Effector memory CD4-positive, alpha-beta T cell (primary cell): ENCODE measurements at regions not wholly inside any gene's neighbourhood (a gene's known extent, or its start where the extent isn't known, plus 50 kb on each side); places are given as distances from the start of the nearest gene placed in this dataset.
"Not testable (repeated sequence)": the region's sequence is repeated elsewhere in the genome, so short reads cannot be mapped to it uniquely, and the experiment has no call there.

Experiments
- DNase-seq, 3 donors: peaks; one replicate each; pipeline ENCODE4 v3.0.0-alpha.2; 2020
- H3K27ac ChIP-seq: 2 replicates; pipeline ENCODE4 v1.7.0; 2013; ENCODE audit warnings: mild to moderate bottlenecking, low read length, moderate library complexity; ENCODE audit not compliant: insufficient read depth, poor library complexity, severe bottlenecking
- H3K27me3 ChIP-seq: replicated peaks from 2 replicates; pipeline ENCODE4 v1.7.0; 2013; ENCODE audit warnings: mild to moderate bottlenecking, low read length; ENCODE audit not compliant: insufficient read depth, control insufficient read depth, poor library complexity, severe bottlenecking
- H3K36me3 ChIP-seq: 2 replicates; pipeline ENCODE4 v1.7.0; 2013; ENCODE audit warnings: mild to moderate bottlenecking, low read length, moderate library complexity; ENCODE audit not compliant: control insufficient read depth, insufficient read depth
- H3K4me1 ChIP-seq: 2 replicates; pipeline ENCODE4 v1.7.0; 2013; ENCODE audit warnings: low read length, mild to moderate bottlenecking; ENCODE audit not compliant: control insufficient read depth, insufficient read depth, poor library complexity, severe bottlenecking
- H3K4me3 ChIP-seq: 2 replicates; pipeline ENCODE4 v1.7.0; 2013; ENCODE audit warnings: low read length, low read depth, mild to moderate bottlenecking; ENCODE audit not compliant: insufficient read depth, poor library complexity, severe bottlenecking
- H3K9me3 ChIP-seq: 2 replicates; pipeline ENCODE4 v1.7.0; 2013; ENCODE audit warnings: mild to moderate bottlenecking, low read length, moderate library complexity; ENCODE audit not compliant: control insufficient read depth

DNA sequence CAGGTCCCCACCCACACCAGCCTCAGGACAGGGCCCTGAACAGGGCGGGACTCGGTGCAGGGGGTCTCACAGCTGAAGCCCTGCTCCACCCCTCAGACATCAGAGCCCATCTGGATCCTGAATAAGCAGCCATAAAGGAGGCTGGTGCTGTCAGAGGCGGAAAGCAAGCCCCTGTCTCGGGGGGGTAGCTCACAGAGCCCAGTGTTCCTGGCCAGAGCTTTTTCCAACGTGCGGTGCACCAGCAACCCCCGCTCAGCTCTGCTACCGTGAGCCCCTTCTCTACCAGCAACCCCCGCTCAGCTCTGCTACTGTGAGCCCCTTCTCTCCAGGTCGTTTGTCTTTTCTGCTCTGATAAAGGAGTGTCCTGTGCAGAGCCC lies 136.5 kb upstream of the SFSWAP start:
- Histone ChIP-seq H3K4me3 (no peak overlapping the region), H3K27ac (no peak overlapping the region), H3K27me3 (no peaks in the 10 kb centered on the region), H3K36me3 (no peaks in the 10 kb centered on the region), H3K4me1 (no peaks in the 10 kb centered on the region), H3K9me3 (no peaks in the 10 kb centered on the region)
- no peak for DNase-seq

DNA sequence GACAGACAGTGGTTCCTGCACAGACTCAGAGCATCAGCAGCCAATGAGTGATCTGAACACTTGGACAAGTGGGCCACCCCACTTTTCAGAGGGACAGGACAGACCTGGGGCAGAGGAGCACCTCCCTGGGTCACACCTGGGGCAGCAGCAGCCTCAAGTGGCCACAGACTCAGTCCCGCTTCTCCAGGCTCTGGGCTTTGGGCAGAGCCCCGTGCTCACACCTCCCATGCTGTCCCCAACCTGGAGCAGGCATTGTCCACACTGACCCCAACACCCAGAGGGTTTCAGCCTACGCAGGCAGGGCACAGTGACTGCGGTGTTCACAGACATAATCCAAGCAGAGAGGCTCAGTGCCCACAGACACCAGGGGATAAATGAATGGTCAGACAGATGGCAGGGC lies 135.5 kb upstream of the SFSWAP start:
- H3K4me3 ChIP-seq, result no peak overlapping the region
- H3K27me3 ChIP-seq, result no peaks in the 10 kb centered on the region
- no peak for DNase-seq
- H3K4me1 ChIP-seq, result no peaks in the 10 kb centered on the region
- H3K36me3 ChIP-seq, result no peaks in the 10 kb centered on the region
- H3K27ac ChIP-seq, result no peak overlapping the region
- H3K9me3 ChIP-seq, result no peaks in the 10 kb centered on the region

- not testable (repeated sequence) for H3K4me1 ChIP-seq, H3K4me3 ChIP-seq, DNase-seq, H3K27ac ChIP-seq, H3K27me3 ChIP-seq, H3K9me3 ChIP-seq, H3K36me3 ChIP-seq
These were observed 134.2 kb upstream of the SFSWAP start for GRCh38 chr12:131576734-131577133.

- DNase-seq, result no peak
- Histone ChIP-seq H3K4me3 (no peak overlapping the region), H3K4me1 (no peaks in the 10 kb centered on the region), H3K36me3 (no peaks in the 10 kb centered on the region), H3K27ac (no peak overlapping the region), H3K27me3 (no peaks in the 10 kb centered on the region), H3K9me3 (no peaks in the 10 kb centered on the region)
These were observed 133.1 kb upstream of the SFSWAP start for GRCh38 chr12:131577766-131578165.

GRCh38 chr12:131578828-131579470 lies 131.9 kb upstream of the SFSWAP start:
- Histone ChIP-seq H3K9me3 (no peaks in the 10 kb centered on the region), H3K4me1 (no peaks in the 10 kb centered on the region), H3K27ac (no peak overlapping the region), H3K4me3 (no peak overlapping the region), H3K36me3 (no peaks in the 10 kb centered on the region), H3K27me3 (no peaks in the 10 kb centered on the region)
- no peak for DNase-seq

DNA sequence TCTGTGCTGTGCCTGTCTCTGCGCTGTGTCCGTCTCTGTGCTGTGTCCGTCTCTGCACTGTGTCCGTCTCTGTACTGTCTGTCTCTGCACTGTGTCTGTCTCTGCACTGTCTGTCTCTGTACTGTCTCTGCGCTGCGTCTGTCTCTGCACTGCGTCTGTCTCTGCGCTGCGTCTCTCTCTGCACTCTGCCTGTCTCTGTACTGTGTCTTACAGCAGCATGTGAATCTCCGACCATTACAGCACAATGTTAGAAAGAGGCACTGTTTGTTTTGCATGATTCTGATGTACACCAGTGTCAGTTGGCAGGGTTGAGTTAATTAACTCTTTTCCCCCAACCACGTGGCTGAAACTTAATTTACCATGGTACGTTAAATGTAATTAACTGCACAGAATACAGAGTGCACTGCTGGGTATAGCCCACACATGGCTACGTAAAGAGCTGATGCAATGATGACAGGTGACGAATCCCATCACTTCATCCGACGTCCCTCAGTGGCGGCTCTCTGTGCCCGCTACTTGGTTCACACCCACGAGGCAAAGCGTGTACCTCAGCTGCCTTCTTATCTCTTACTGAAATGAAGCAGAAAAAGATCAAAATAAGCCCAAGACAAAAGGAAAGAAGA lies 127.7 kb upstream of the SFSWAP start:
- no peak overlapping the region for H3K4me3 ChIP-seq
- H3K9me3 ChIP-seq, result no peaks in the 10 kb centered on the region
- no peaks in the 10 kb centered on the region for H3K36me3 ChIP-seq
- H3K27me3 ChIP-seq, result no peaks in the 10 kb centered on the region
- no peaks in the 10 kb centered on the region for H3K4me1 ChIP-seq
- DNase-seq, result no peak
- no peak overlapping the region for H3K27ac ChIP-seq

GRCh38 chr12:131586269-131586668 lies 124.6 kb upstream of the SFSWAP start:
- no peaks in the 10 kb centered on the region for H3K9me3 ChIP-seq
- H3K27me3 ChIP-seq, result no peaks in the 10 kb centered on the region
- no peak overlapping the region for H3K4me3 ChIP-seq
- no peak for DNase-seq
- no peak overlapping the region for H3K27ac ChIP-seq
- no peaks in the 10 kb centered on the region for H3K4me1 ChIP-seq
- no peaks in the 10 kb centered on the region for H3K36me3 ChIP-seq

DNA sequence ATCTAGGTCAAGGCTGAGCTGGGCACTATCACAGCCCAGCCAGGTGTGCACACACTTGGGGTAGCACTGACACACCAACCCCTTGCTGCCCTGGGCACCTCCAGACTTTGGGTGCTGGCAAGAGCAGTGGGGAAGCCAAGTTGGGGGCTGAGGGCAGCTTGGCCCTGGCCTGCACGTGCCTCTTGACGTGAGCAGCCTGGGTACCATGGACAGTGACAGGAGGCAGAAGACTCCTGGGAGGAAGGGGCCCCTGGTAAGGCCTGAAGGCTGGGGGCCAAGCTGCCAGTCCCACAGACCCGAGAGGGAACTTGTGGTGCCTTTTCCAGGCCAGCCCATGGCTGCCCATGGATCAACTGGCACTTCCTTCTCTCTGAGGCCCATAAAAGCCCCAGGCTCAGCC lies 124.1 kb upstream of the SFSWAP start:
- H3K4me3 ChIP-seq, result no peak overlapping the region
- no peaks in the 10 kb centered on the region for H3K27me3 ChIP-seq
- no peaks in the 10 kb centered on the region for H3K4me1 ChIP-seq
- no peaks in the 10 kb centered on the region for H3K36me3 ChIP-seq
- no peaks in the 10 kb centered on the region for H3K9me3 ChIP-seq
- H3K27ac ChIP-seq, result no peak overlapping the region
- no peak for DNase-seq

- H3K4me3 ChIP-seq, result no peak overlapping the region
- H3K36me3 ChIP-seq, result no peaks in the 10 kb centered on the region
- H3K9me3 ChIP-seq, result no peaks in the 10 kb centered on the region
- DNase-seq, result no peak
- no peaks in the 10 kb centered on the region for H3K27me3 ChIP-seq
- H3K4me1 ChIP-seq, result no peaks in the 10 kb centered on the region
- no peak overlapping the region for H3K27ac ChIP-seq
These were observed 123.3 kb upstream of the SFSWAP start for GRCh38 chr12:131587565-131587964.

GRCh38 chr12:131589221-131589897 lies 121.5 kb upstream of the SFSWAP start:
- no peak overlapping the region for H3K27ac ChIP-seq
- no peak overlapping the region for H3K4me3 ChIP-seq
- DNase-seq, result no peak
- H3K36me3 ChIP-seq, result no peaks in the 10 kb centered on the region
- H3K27me3 ChIP-seq, result no peaks in the 10 kb centered on the region
- H3K4me1 ChIP-seq, result no peaks in the 10 kb centered on the region
- no peaks in the 10 kb centered on the region for H3K9me3 ChIP-seq
